Caco-2 (cell line): ENCODE measurements at regions not wholly inside any gene's neighbourhood (a gene's known extent, or its start where the extent isn't known, plus 50 kb on each side); places are given as distances from the start of the nearest gene placed in this dataset.

ENCODE experiments used
- BruUV-seq: library from RNA; stranded (reverse); fragments of 400-500 nt; replicated peaks from 2 replicates; lab custom pipeline; 2021; lab: Mats Ljungman, UMichigan
- CTCF ChIA-PET: fragments of 300-600 bp; sonication (Branson Sonifier 250); formaldehyde crosslinking; loops from one replicate; lab custom pipeline; 2022; ENCODE audit warnings: antibody characterized with exemption; lab: Charles Lee
- POLR2A ChIA-PET: fragments of 300-600 bp; sonication (Branson Sonifier 250); formaldehyde crosslinking; loops from one replicate; lab custom pipeline; 2022; ENCODE audit warnings: antibody characterized with exemption; lab: Charles Lee
- DNase-seq, 2 experiments: peaks; one replicate each; pipeline versions ENCODE4 v3.0.0 to v3.0.0-alpha.2; 2020 to 2022
- H3K27me3 ChIP-seq: replicated peaks from 2 replicates; pipeline ENCODE4 v1.6.0; 2011; ENCODE audit warnings: low read length; ENCODE audit not compliant: control insufficient read depth, insufficient read depth
- H3K36me3 ChIP-seq: 2 replicates; pipeline ENCODE4 v1.5.1; 2011; ENCODE audit warnings: low read length; ENCODE audit not compliant: control insufficient read depth, insufficient read depth
- H3K4me1 ChIP-seq: fragments of 250-450 bp; sonication (Bioruptor Pico); 2 replicates; pipeline ENCODE4 v1.5.1; 2020; ENCODE audit warnings: mild to moderate bottlenecking
- H3K4me3 ChIP-seq: 2 replicates; pipeline ENCODE4 v1.5.1; 2011; ENCODE audit warnings: low read depth, mild to moderate bottlenecking, control low read depth, low read length
- H3K9me3 ChIP-seq: fragments of 250-450 bp; sonication (Bioruptor Pico); 2 replicates; pipeline ENCODE4 v1.5.1; 2020; ENCODE audit warnings: mild to moderate bottlenecking, moderate library complexity
- H3K27ac Mint-ChIP-seq: one replicate; pipeline ENCODE4 v1.8.0; 2022; ENCODE audit warnings: mixed read lengths; ENCODE audit not compliant: unreplicated experiment
- H3K27me3 Mint-ChIP-seq: one replicate; pipeline ENCODE4 v1.8.0; 2022; ENCODE audit warnings: mixed read lengths; ENCODE audit not compliant: insufficient read depth, unreplicated experiment
- H3K36me3 Mint-ChIP-seq: one replicate; pipeline ENCODE4 v1.8.0; 2022; ENCODE audit warnings: mild to moderate bottlenecking, mixed read lengths; ENCODE audit not compliant: insufficient read depth, unreplicated experiment
- H3K4me1 Mint-ChIP-seq: one replicate; pipeline ENCODE4 v1.8.0; 2022; ENCODE audit warnings: low read depth, mixed read lengths; ENCODE audit not compliant: unreplicated experiment
- H3K4me3 Mint-ChIP-seq: one replicate; pipeline ENCODE4 v1.8.0; 2022; ENCODE audit warnings: mild to moderate bottlenecking, moderate library complexity, mixed read lengths; ENCODE audit not compliant: unreplicated experiment
- H3K9me3 Mint-ChIP-seq: one replicate; pipeline ENCODE4 v1.8.0; 2022; ENCODE audit warnings: mixed read lengths; ENCODE audit not compliant: unreplicated experiment
- CTCF ChIP-seq, 2 experiments: fragments of 200-600 bp in 1 of 2; IDR thresholded peaks; 1 replicate in 1 of 2; 2 replicates in 1 of 2; pipeline versions ENCODE4 v1.5.1 to v1.8.0; 2011 to 2022; ENCODE audit warnings: antibody characterized with exemption in 1 of 2, control low read depth in 1 of 2, inconsistent platforms in 1 of 2, low read depth in 1 of 2, low read length in 1 of 2, mild to moderate bottlenecking in 1 of 2, moderate library complexity in 1 of 2; ENCODE audit not compliant: insufficient read depth in 1 of 2, severe bottlenecking in 1 of 2, unreplicated experiment in 1 of 2
- intact Hi-C: fragments of 100-400 bp; cut with micrococcal nuclease; formaldehyde crosslinking; loops from one replicate; pipeline ENCODE4 v1.10.0; 2022; ENCODE audit not compliant: unreplicated experiment

- CTCF ChIA-PET, result no interaction called here
- Mint-ChIP-seq H3K9me3 (no peaks in the 10 kb centered on the region), H3K4me3 (no peak overlapping the region), H3K27ac (no peak overlapping the region), H3K27me3 (peaks cover 2% of the 10 kb centered on the region), H3K4me1 (no peaks in the 10 kb centered on the region), H3K36me3 (no peaks in the 10 kb centered on the region)
- H3K4me1 ChIP-seq, result no peaks in the 10 kb centered on the region
- TF ChIP-seq CTCF (IDR thresholded peaks at IDR 0.05; ENCODE audit: insufficient read depth in 1 of 2, low read depth in 1 of 2, low read length in 1 of 2, severe bottlenecking in 1 of 2, unreplicated experiment in 1 of 2), result no peak
- POLR2A ChIA-PET, result no interaction called here
- no peaks in the 10 kb centered on the region for H3K9me3 ChIP-seq
- intact Hi-C loops, result no loop called here
- no peaks in the 10 kb centered on the region for H3K36me3 ChIP-seq
- no peaks in the 10 kb centered on the region for H3K27me3 ChIP-seq
- no peak overlapping the region for H3K4me3 ChIP-seq
- no TSS peak for BruUV-seq
- DNase-seq, result no peak
Measured at GRCh38 chr4:54367059-54367458, 138.0 kb downstream of the PDGFRA start.

GRCh38 chr4:54368281-54369265 is 139.5 kb downstream of the PDGFRA start:
- Mint-ChIP-seq H3K27me3 (peaks cover 2% of the 10 kb centered on the region), H3K36me3 (no peaks in the 10 kb centered on the region), H3K9me3 (no peaks in the 10 kb centered on the region), H3K4me1 (no peaks in the 10 kb centered on the region), H3K27ac (no peak overlapping the region), H3K4me3 (no peak overlapping the region)
- Histone ChIP-seq H3K36me3 (no peaks in the 10 kb centered on the region), H3K27me3 (no peaks in the 10 kb centered on the region), H3K4me3 (no peak overlapping the region), H3K9me3 (no peaks in the 10 kb centered on the region), H3K4me1 (no peaks in the 10 kb centered on the region)
- no peak for DNase-seq
- POLR2A ChIA-PET, result no interaction called here
- no TSS peak for BruUV-seq
- CTCF ChIA-PET, result no interaction called here
- intact Hi-C loops, result no loop called here
- no peak for TF ChIP-seq CTCF (IDR thresholded peaks at IDR 0.05; ENCODE audit: insufficient read depth in 1 of 2, low read depth in 1 of 2, low read length in 1 of 2, severe bottlenecking in 1 of 2, unreplicated experiment in 1 of 2)

GRCh38 chr4:54371173-54371572 is 142.1 kb downstream of the PDGFRA start:
- Mint-ChIP-seq H3K36me3 (no peaks in the 10 kb centered on the region), H3K27me3 (peaks cover 4% of the 10 kb centered on the region), H3K9me3 (no peaks in the 10 kb centered on the region), H3K27ac (no peak overlapping the region), H3K4me3 (no peak overlapping the region), H3K4me1 (no peaks in the 10 kb centered on the region)
- Histone ChIP-seq H3K4me1 (no peaks in the 10 kb centered on the region), H3K27me3 (no peaks in the 10 kb centered on the region), H3K4me3 (no peak overlapping the region), H3K9me3 (no peaks in the 10 kb centered on the region), H3K36me3 (no peaks in the 10 kb centered on the region)
- DNase-seq, result no peak
- intact Hi-C loops, result no loop called here
- POLR2A ChIA-PET, result no interaction called here
- CTCF ChIA-PET, result no interaction called here
- BruUV-seq, result no TSS peak
- TF ChIP-seq CTCF (IDR thresholded peaks at IDR 0.05; ENCODE audit: insufficient read depth in 1 of 2, low read depth in 1 of 2, low read length in 1 of 2, severe bottlenecking in 1 of 2, unreplicated experiment in 1 of 2), result no peak
